Suprapubic skin (tissue), 3 donors: ENCODE measurements at regions not wholly inside any gene's neighbourhood (a gene's known extent, or its start where the extent isn't known, plus 50 kb on each side); places are given as distances from the start of the nearest gene placed in this dataset.

Experiments used
- CTCF ChIP-seq, 2 donors: fragments of 200-600 bp in 1 of 2; fragments of 450-650 bp in 1 of 2; sonication (generic) in 1 of 2; IDR thresholded peaks; one replicate each; pipeline ENCODE4 v1.5.1; 2016 to 2019; ENCODE audit warnings: antibody characterized with exemption in 2 of 2, mild to moderate bottlenecking in 1 of 2, moderate library complexity in 1 of 2
- POLR2A ChIP-seq, 2 donors: fragments of 450-650 bp; IDR thresholded peaks; one replicate each; pipeline ENCODE4 v1.6.1; 2017; ENCODE audit warnings: antibody characterized with exemption in 2 of 2, mild to moderate bottlenecking in 2 of 2, moderate library complexity in 2 of 2

GRCh38 chr19:27971869-27972268 lies 1241.1 kb downstream of the UQCRFS1 start:
- no peak for TF ChIP-seq CTCF (IDR thresholded peaks at IDR 0.05)
- no peak for TF ChIP-seq POLR2A (IDR thresholded peaks at IDR 0.05)
